ENCODE measurements at regions not wholly inside any gene's neighbourhood (a gene's known extent, or its start where the extent isn't known, plus 50 kb on each side); places are given as distances from the start of the nearest gene placed in this dataset.

GRCh38 chr1:227369102-227369760 lies 50.9 kb upstream of the CDC42BPA start:
- no TSS peak for BruUV-seq (replicated peaks)
- intact Hi-C loops (cut with micrococcal nuclease; ENCODE audit: unreplicated experiment), result no loop called here
- Mint-ChIP-seq H3K27ac (ENCODE audit: unreplicated experiment) (no peak overlapping the region), H3K27me3 (ENCODE audit: unreplicated experiment) (no peaks in the 10 kb centered on the region), H3K4me3 (ENCODE audit: low read depth, unreplicated experiment) (no peak overlapping the region), H3K9me3 (ENCODE audit: low read depth, unreplicated experiment) (no peaks in the 10 kb centered on the region), H3K36me3 (ENCODE audit: insufficient read depth, unreplicated experiment) (no peaks in the 10 kb centered on the region), H3K4me1 (ENCODE audit: low read depth, unreplicated experiment) (peaks cover 24% of the 10 kb centered on the region)
- no peak for TF ChIP-seq CTCF (IDR thresholded peaks at IDR 0.05; ENCODE audit: unreplicated experiment)
- DNase-seq, result no peak
- CTCF ChIA-PET, result interaction anchor here (0.6 to 1.2 kb wide), 4 partner anchors 12 to 1390 kb away, joined by 4 to 6 read pairs (median 5); no protein-coding TSS in a partner anchor
